ENCODE measurements at regions not wholly inside any gene's neighbourhood (a gene's known extent, or its start where the extent isn't known, plus 50 kb on each side); places are given as distances from the start of the nearest gene placed in this dataset.

DNA sequence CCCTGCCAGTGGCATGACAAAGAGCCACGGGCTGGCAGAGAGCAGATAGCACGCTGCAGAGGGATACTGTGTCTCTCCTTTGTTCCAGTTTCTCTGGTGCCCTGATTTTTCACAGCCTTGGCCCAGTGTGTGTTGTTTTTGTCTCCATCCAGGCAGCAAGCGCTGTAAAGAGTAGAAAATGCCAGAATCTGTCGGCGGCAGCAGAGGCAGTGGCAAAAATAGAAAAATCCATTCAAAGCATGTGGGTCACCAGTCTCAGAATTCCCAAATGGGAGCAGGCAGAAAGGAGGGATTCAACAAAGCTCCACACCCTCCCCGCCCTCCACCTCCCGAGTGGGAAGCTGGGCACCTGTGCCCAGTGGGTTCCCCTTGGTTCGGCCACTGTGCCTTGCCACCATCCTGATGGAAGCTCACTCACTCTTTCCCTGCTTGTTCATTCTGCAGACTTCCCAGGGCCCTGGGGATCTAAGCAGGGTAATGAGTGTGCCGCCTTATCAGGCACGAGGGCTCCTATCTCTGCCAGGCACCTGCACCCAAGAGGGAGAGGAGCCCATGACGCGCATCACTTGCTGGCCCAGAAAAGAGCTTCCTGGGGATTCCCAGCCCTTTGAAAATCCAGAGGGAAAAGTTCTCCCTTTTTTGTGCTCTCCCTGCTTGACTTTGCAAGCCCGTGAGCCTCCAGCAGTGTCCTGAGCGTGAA lies 416.9 kb downstream of the IRS2 start:
- Histone ChIP-seq H3K4me1 (peaks cover 0 to 12% (median 0%) of the 10 kb centered on the region in 3 donors), H3K36me3 (no peaks in the 10 kb centered on the region), H3K27me3 (no peaks in the 10 kb centered on the region), H3K27ac (peak overlapping the region in 1 of 4 donors; percentile 24), H3K9me3 (no peaks in the 10 kb centered on the region), H3K4me3 (no peak overlapping the region)
- WGBS, 2 donors (ENCODE audit: low coverage in 1 of 2): 52 to 77% methylated on average over 4 to 6 of the region's 14 CpGs
- ATAC-seq: no peak
- TF ChIP-seq POLR2AphosphoS5 (IDR thresholded peaks at IDR 0.05): no peak
- TF ChIP-seq EP300 (IDR thresholded peaks at IDR 0.05): no peak
- no peak for TF ChIP-seq POLR2A (IDR thresholded peaks at IDR 0.05)
- TF ChIP-seq, protein P1, sequence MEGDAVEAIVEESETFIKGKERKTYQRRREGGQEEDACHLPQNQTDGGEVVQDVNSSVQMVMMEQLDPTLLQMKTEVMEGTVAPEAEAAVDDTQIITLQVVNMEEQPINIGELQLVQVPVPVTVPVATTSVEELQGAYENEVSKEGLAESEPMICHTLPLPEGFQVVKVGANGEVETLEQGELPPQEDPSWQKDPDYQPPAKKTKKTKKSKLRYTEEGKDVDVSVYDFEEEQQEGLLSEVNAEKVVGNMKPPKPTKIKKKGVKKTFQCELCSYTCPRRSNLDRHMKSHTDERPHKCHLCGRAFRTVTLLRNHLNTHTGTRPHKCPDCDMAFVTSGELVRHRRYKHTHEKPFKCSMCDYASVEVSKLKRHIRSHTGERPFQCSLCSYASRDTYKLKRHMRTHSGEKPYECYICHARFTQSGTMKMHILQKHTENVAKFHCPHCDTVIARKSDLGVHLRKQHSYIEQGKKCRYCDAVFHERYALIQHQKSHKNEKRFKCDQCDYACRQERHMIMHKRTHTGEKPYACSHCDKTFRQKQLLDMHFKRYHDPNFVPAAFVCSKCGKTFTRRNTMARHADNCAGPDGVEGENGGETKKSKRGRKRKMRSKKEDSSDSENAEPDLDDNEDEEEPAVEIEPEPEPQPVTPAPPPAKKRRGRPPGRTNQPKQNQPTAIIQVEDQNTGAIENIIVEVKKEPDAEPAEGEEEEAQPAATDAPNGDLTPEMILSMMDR (IDR thresholded peaks at IDR 0.05): no peak

DNA sequence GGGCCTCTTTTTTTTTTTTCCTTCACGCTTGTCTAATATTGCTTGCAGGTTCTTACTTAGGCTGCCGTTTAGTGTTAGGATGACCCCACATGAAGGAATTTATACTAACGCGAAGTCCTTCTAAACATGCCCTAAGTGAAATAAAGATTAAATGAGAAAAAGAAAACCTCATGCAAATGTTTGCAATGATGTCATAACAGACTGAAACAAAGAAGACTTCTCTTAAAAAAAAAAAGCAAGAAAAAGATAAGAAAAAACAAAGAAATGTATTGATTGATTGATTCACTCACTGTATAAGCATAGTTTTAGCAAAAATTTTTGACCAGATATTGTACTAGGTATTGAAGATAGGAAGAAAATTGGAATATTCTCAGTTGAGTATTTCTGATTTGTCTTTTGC lies 418.2 kb downstream of the IRS2 start:
- Histone ChIP-seq H3K9me3 (no peaks in the 10 kb centered on the region), H3K4me3 (no peak overlapping the region), H3K4me1 (peaks cover 0 to 12% (median 0%) of the 10 kb centered on the region in 3 donors), H3K27ac (no peak overlapping the region), H3K27me3 (no peaks in the 10 kb centered on the region), H3K36me3 (no peaks in the 10 kb centered on the region)
- ATAC-seq: no peak
- no peak for TF ChIP-seq POLR2A (IDR thresholded peaks at IDR 0.05)
- no peak for TF ChIP-seq POLR2AphosphoS5 (IDR thresholded peaks at IDR 0.05)
- TF ChIP-seq EP300 (IDR thresholded peaks at IDR 0.05): no peak
- TF ChIP-seq, protein P1 (IDR thresholded peaks at IDR 0.05): no peak
- WGBS, 2 donors (ENCODE audit: low coverage in 1 of 2): 73 to 81% methylated on average over 3 of the region's 4 CpGs

DNA sequence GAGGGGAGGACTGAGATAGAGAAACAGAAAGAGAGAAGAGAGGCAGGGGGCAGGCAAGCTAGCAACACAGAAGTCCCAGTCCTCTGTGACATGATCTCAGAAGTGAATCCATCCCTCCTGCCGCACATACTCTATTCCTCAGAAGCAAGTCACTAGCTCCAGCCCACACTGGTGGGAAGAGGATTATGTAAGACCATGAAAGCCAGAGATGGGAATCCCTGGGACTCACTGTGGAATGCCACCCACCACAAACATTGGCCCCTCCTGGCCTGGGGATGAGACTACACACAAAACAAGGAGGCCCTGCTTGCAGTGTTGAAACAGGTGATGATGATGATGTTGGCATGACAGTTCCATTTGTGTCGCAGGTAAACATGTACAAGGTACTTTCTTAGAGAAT lies 419.9 kb downstream of the IRS2 start:
- Histone ChIP-seq H3K27ac (no peak overlapping the region), H3K27me3 (no peaks in the 10 kb centered on the region), H3K36me3 (no peaks in the 10 kb centered on the region), H3K4me1 (peaks cover 0 to 12% (median 0%) of the 10 kb centered on the region in 3 donors), H3K4me3 (no peak overlapping the region), H3K9me3 (no peaks in the 10 kb centered on the region)
- no peak for TF ChIP-seq EP300 (IDR thresholded peaks at IDR 0.05)
- TF ChIP-seq, protein P1 (IDR thresholded peaks at IDR 0.05): no peak
- no peak for TF ChIP-seq POLR2A (IDR thresholded peaks at IDR 0.05)
- no peak for TF ChIP-seq POLR2AphosphoS5 (IDR thresholded peaks at IDR 0.05)
- WGBS, 2 donors (ENCODE audit: low coverage in 1 of 2): 88 to 100% methylated on average over 1 of the region's 2 CpGs
- ATAC-seq: no peak

DNA sequence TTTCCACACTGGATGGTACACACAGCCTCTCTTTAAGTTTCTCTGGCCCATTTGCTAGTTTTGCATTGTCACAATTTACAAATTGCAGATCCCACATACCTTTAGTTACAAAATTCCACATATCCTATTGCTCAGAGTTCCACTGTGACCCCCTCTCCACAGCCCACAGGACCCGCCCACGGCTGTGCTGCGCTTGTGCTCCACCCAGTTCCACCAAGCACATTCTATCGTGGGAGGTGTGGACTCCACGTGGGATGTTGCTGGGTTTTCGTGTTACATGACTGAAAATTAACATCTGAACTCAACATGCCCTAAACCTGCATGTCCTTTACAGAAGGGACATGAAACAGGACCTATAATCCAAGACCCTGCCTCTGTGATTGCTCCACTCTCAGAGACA lies 423.0 kb downstream of the IRS2 start:
- ATAC-seq: no peak
- Histone ChIP-seq H3K4me1 (no peaks in the 10 kb centered on the region), H3K27me3 (no peaks in the 10 kb centered on the region), H3K4me3 (no peak overlapping the region), H3K9me3 (no peaks in the 10 kb centered on the region), H3K27ac (no peak overlapping the region), H3K36me3 (no peaks in the 10 kb centered on the region)
- WGBS, 2 donors (ENCODE audit: low coverage in 1 of 2): 91 to 98% methylated on average over 6 of the region's 6 CpGs
- no peak for TF ChIP-seq EP300 (IDR thresholded peaks at IDR 0.05)
- TF ChIP-seq, protein P1 (IDR thresholded peaks at IDR 0.05): no peak
- no peak for TF ChIP-seq POLR2AphosphoS5 (IDR thresholded peaks at IDR 0.05)
- no peak for TF ChIP-seq POLR2A (IDR thresholded peaks at IDR 0.05)

DNA sequence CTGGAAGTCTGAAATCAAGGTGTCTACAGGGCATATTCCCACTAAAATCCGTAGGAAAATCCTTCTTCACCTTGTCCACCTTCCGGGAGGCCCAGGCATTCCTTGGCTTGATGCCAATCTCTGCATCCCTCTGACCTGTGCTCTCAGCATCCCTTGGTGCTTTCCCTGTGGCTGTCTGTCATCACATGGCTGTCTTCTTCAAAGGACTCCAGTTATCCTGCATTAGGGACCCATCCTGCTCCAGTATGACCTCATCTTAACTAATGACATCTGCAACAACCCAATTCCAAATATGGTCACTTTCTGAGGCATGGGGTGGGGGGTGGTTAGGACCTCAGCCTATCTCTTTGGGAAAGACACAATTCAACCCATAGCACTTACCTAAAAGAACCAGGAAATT lies 423.8 kb downstream of the IRS2 start:
- Histone ChIP-seq H3K4me1 (no peaks in the 10 kb centered on the region), H3K27me3 (no peaks in the 10 kb centered on the region), H3K27ac (no peak overlapping the region), H3K36me3 (no peaks in the 10 kb centered on the region), H3K4me3 (no peak overlapping the region), H3K9me3 (no peaks in the 10 kb centered on the region)
- no peak for ATAC-seq
- WGBS, 2 donors (ENCODE audit: low coverage in 1 of 2): 44 to 64% methylated on average over 2 of the region's 2 CpGs
- TF ChIP-seq POLR2AphosphoS5 (IDR thresholded peaks at IDR 0.05): no peak
- no peak for TF ChIP-seq POLR2A (IDR thresholded peaks at IDR 0.05)
- TF ChIP-seq EP300 (IDR thresholded peaks at IDR 0.05): no peak
- TF ChIP-seq, protein P1 (IDR thresholded peaks at IDR 0.05): no peak

All from gastroesophageal sphincter (tissue), 4 donors.